ENCODE measurements at regions not wholly inside any gene's neighbourhood (a gene's known extent, or its start where the extent isn't known, plus 50 kb on each side); places are given as distances from the start of the nearest gene placed in this dataset.

- no peak for DNase-seq
Observed at GRCh38 chr5:74953937-74954720, 87.9 kb upstream of the FAM169A start.

GRCh38 chr5:74953554-74953936 lies 87.4 kb upstream of the FAM169A start:
- no peak for DNase-seq

DNA sequence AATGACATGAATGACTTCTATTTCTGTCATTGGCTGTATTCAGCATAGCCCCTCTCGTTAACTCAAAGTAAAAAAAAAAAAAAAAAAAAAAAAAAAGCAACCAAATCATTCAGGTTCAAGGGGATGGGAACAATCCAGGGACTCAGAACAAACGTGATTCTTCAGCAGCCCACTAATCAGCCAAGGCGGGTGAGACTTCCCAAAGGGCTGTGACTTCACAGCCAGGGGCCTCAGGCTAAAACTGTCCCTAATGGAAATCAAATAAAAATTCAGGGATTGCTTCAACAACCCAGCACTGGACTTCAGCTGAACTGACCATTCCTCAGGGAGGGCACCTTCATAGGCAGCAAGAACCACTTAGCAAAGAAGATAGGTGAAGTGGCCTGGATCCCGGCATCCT lies 86.2 kb upstream of the FAM169A start:
- no peak for DNase-seq

GRCh38 chr5:74951865-74952264 lies 85.7 kb upstream of the FAM169A start:
- DNase-seq = no peak

DNA sequence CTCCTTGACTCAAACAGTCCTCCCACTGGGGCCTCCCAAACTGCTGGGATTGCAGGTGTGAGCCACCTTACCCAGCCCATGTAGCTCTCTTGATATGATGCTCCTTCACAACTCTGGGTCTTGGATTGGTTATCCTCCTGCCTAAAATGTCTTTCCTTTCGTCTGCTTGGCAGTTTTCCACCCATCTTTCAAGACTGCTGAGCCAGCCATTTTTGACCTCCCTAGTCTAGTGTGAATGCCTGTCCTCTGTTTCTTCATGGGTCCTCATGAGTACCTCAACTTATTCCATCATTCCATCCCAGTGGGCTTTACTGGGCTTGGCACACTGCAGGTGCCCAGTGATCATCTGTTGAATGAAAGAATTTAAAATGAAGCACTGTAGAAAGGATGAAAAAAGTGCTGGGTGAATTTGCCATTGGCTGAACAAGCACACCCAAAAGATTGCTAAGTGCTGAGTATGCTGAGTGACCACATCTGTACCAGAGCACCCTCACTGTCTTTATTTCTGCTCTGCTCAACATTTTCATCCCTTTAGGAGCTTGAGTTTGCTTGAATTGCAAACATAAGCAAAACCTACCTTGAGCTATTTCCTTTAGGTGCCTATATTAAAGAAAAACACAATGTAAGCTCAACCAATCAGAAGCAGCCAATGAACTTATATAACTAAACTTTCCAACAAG lies 84.8 kb upstream of the FAM169A start:
- DNase-seq = no peak

- DNase-seq = no peak
Observed at GRCh38 chr5:74949976-74950375, 83.8 kb upstream of the FAM169A start.

DNA sequence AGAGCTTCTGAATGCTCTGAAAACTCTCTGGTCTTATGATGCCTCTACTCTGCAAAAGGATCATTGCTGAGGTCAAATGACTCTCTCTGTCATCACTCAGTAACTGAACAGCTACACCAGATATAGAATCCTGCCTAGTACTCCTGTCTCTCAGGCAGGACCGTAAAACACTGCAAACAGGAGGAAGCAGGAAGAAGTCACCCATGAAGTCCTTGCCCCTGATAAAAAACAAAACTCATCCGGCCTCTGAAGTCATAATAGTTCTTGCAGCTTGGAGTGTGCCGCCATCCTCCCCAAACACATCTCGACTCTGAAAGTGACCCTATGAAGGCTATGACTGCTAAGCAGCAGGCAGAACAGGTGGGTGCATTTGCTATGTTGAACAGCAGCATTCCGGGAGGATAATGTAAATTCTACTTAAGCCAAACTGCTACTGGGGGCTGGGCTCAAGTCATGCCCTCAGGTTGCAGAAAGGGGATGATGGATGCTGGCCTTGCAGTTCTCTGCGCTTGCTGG lies 81.9 kb upstream of the FAM169A start:
- DNase-seq = no peak

DNA sequence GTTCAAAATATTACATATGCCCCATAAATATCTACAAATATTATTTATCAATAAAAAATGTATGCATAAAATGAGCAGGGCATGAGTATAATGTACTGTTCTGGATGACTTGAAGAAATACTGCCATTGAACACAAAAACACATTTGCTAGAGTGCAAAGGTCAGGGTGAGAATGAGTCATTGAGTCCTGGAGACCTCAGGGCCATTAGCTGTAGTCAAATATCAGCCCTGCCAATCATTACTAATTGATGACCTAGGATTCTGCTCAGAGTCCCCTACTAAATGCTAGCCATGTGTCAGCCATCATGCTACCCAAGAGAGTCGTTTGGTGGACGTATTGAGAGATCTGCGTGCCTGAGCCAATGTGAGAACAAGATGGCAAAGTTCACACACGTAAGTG lies 80.3 kb upstream of the FAM169A start:
- DNase-seq = no peak

DNA sequence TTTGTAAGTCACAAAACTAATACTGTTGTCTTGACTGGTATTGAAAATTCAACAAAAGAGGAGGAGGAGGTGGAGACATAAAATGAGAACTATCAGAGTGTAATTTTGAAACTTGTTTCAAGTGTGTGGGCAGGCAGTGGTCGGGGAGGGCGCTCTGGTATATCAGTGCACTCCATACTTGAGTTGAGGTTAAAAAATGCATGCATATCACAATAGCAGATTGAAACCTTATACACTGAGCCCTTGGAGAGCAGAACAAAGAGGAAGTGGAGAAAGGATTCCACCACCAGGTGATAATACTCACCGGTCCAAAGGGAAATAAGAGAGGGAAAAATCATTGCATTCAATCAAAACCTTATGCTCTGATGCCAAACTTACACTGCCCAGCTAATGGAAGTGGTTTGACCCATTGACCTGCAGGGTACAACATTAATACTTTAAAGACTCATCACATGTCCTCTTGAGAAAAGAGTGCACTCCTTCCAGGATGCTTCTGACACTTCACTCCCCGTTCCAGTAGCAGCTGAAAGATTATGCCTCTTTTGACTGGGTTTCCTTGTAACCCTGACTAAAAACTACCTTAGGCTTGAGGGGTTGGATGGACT lies 79.5 kb upstream of the FAM169A start:
- DNase-seq = peak; percentile 5

GRCh38 chr5:74943905-74944304 lies 77.7 kb upstream of the FAM169A start:
- no peak for DNase-seq

GRCh38 chr5:74942622-74943286 lies 76.6 kb upstream of the FAM169A start:
- DNase-seq = no peak

- no peak for DNase-seq
Observed at GRCh38 chr5:74940782-74941353, 74.7 kb upstream of the FAM169A start.

DNA sequence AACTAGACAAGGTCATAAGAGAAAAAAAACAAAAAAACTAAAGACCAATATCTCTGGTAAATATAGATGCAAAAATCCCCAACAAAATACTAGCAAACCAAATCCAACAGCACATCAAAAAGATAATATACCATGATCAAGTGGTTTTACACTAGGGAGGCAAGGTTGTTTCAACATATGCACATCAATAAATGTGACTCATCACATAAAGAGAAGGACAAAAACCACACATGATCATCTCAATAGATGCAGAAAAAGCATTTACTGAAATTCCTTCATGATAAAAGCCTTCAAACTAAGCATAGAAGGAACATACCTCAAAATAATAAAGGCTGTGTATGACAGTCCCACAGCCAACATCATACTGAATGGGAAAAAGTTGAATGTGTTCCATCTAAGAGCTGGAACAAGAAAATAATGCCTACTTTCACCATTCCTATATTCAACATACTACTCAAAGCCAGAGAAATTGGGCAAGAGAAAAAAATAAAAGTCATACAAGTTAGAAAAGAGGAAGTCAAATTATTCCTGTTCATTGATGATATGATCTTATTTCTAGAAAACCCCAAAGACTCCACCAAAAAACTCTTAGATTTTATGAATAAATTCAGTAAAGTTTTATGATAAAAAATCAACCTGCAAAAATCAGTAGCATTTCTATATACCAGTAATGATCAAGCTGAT lies 72.2 kb upstream of the FAM169A start:
- DNase-seq = no peak

GRCh38 chr5:74935752-74936091 lies 69.5 kb upstream of the FAM169A start:
- DNase-seq = no peak

- no peak for DNase-seq
Observed at GRCh38 chr5:74934949-74935751, 69.0 kb upstream of the FAM169A start.

DNA sequence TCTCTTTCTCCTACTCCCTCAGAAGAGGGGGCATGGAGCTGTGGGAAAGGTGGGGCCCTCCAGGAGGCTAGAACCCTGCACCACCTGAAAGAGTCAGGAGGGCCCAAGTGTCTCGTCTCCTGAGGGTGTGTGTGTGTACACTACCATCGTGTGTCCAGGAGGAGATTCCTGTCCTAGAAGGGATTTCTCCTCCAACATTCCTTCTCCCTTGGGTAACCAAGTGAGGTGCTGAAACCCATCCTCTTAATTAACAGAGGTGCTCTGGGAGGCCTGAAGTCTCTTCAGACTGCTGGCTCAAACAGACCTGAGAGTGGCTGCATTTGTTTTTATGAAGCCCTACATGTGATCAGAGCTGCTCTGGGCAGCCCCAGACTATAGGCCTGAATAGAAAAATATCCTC lies 61.1 kb upstream of the FAM169A start:
- no peak for DNase-seq

GRCh38 chr5:74919487-74919886 lies 53.3 kb upstream of the FAM169A start:
- no peak for DNase-seq

DNA sequence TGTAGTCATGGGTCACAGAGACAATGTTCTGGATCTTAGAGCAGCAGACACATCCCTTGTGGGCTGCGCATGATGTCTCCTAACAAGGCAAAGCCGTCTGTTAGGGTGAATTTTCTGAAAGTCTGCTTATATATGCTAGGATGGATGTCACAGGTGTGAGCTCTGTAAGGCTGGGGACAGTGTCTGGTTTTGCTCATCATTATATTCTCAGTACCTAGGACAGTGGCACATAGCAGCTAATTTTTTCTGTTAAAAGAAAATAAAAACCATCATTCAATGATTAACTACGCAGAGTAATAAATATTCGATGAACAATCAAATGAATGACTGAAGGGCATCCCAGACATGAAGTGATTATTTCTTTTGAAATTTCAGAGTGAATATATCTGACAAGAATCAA lies 52.9 kb upstream of the FAM169A start:
- DNase-seq = no peak

- DNase-seq = no peak
Observed at GRCh38 chr5:74918232-74918669, 52.1 kb upstream of the FAM169A start.

- DNase-seq = no peak
Observed at GRCh38 chr5:74916831-74917710, 50.9 kb upstream of the FAM169A start.

Data from stimulated activated CD4-positive, alpha-beta T cell treated with anti-CD3 and anti-CD28 coated beads, Interleukin-12 subunit alpha, Interleukin-12 subunit beta, amount 100 ng/mL, for 4 hours (primary cell).